Endothelial cell of umbilical vein (primary cell): ENCODE measurements at regions not wholly inside any gene's neighbourhood (a gene's known extent, or its start where the extent isn't known, plus 50 kb on each side); places are given as distances from the start of the nearest gene placed in this dataset.

Experiments used
- BruUV-seq: library from RNA; stranded (reverse); fragments of 400-500 nt; replicated peaks from 2 replicates; lab custom pipeline; 2021; lab: Mats Ljungman, UMichigan
- CTCF ChIA-PET: fragments of 300-600, 350-600 bp; sonication (Branson Sonifier 250); formaldehyde crosslinking; loops from one replicate; lab custom pipeline; 2021; ENCODE audit warnings: antibody characterized with exemption, inconsistent platforms; lab: Charles Lee
- POLR2A ChIA-PET: fragments of 300-600, 350-600 bp; sonication (Branson Sonifier 250); formaldehyde crosslinking; loops from one replicate; lab custom pipeline; 2021; ENCODE audit warnings: antibody characterized with exemption, inconsistent platforms; lab: Charles Lee
- DNase-seq: peaks from one replicate; pipeline ENCODE4 v3.0.0-alpha.2; 2011; ENCODE audit warnings: low read depth, low spot score
- FAIRE-seq: peaks from 2 replicates; lab custom pipeline; 2011; peaks lifted over from hg19 to GRCh38; lab: Jason Lieb, UNC
- H2AFZ ChIP-seq: 2 replicates; pipeline ENCODE4 v1.6.0; 2012; ENCODE audit warnings: low read depth, low read length, control low read depth, inconsistent platforms
- H3K27ac ChIP-seq: 2 replicates; pipeline ENCODE4 v1.5.1; 2011; ENCODE audit warnings: low read depth, mild to moderate bottlenecking, control low read depth, low read length, moderate library complexity; ENCODE audit not compliant: insufficient read depth
- H3K27me3 ChIP-seq, 2 experiments: 2 replicates each; pipeline versions ENCODE4 v1.6.0 to v1.6.1; 2011; ENCODE audit warnings: low read length in 2 of 2, mixed read lengths in 1 of 2; ENCODE audit not compliant: control insufficient read depth in 2 of 2, insufficient read depth in 2 of 2
- H3K36me3 ChIP-seq, 2 experiments: 2 replicates in 1 of 2; 3 replicates in 1 of 2; pipeline ENCODE4 v1.5.1; 2011; ENCODE audit warnings: low read length in 2 of 2, mild to moderate bottlenecking in 1 of 2, moderate library complexity in 1 of 2; ENCODE audit not compliant: control insufficient read depth in 2 of 2, insufficient read depth in 2 of 2; ENCODE audit errors: extremely low read depth in 1 of 2
- H3K4me1 ChIP-seq: 3 replicates; pipeline ENCODE4 v1.5.1; 2011; ENCODE audit warnings: mild to moderate bottlenecking, low read length; ENCODE audit not compliant: control insufficient read depth, insufficient read depth; ENCODE audit errors: extremely low read depth
- H3K4me2 ChIP-seq: 2 replicates; pipeline ENCODE4 v1.6.1; 2011; ENCODE audit warnings: low read length, control low read depth, mixed read lengths; ENCODE audit not compliant: insufficient read depth
- H3K4me3 ChIP-seq, 3 experiments: fragments of 200-600 bp in 1 of 3; sonication (generic), shearing (Covaris generic) in 1 of 3; replicated peaks in 1 of 3; 2 replicates each; pipeline ENCODE4 v1.5.1; 2011 to 2016; ENCODE audit warnings: control low read depth in 3 of 3, low read length in 3 of 3, mild to moderate bottlenecking in 2 of 3, inconsistent platforms in 1 of 3, low read depth in 1 of 3, moderate library complexity in 1 of 3; ENCODE audit not compliant: insufficient read depth in 1 of 3
- H3K79me2 ChIP-seq: 2 replicates; pipeline ENCODE4 v1.6.0; 2012; ENCODE audit warnings: low read length, inconsistent platforms; ENCODE audit not compliant: control insufficient read depth, insufficient read depth
- H3K9ac ChIP-seq: replicated peaks from 2 replicates; pipeline ENCODE3; 2011; ENCODE audit warnings: low read length, control low read depth; ENCODE audit not compliant: insufficient read depth; ENCODE audit errors: extremely low read depth
- H3K9me1 ChIP-seq: replicated peaks from 3 replicates; pipeline ENCODE4 v1.6.0; 2011; ENCODE audit warnings: mild to moderate bottlenecking, low read length; ENCODE audit not compliant: control insufficient read depth, insufficient read depth; ENCODE audit errors: extremely low read depth
- H3K9me3 ChIP-seq: replicated peaks from 2 replicates; pipeline ENCODE4 v1.5.1; 2012; ENCODE audit warnings: low read length, inconsistent platforms; ENCODE audit not compliant: control insufficient read depth, insufficient read depth
- H4K20me1 ChIP-seq: replicated peaks from 2 replicates; pipeline ENCODE3; 2011; ENCODE audit warnings: mild to moderate bottlenecking, low read length; ENCODE audit not compliant: control insufficient read depth, insufficient read depth; ENCODE audit errors: extremely low read depth
- EZH2 ChIP-seq: IDR thresholded peaks from 2 replicates; pipeline ENCODE4 v1.6.1; 2012; ENCODE audit warnings: borderline replicate concordance, low read depth, mild to moderate bottlenecking, moderate library complexity, low read length, inconsistent platforms; ENCODE audit not compliant: severe bottlenecking
- FOS ChIP-seq: IDR thresholded peaks from 2 replicates; pipeline ENCODE4 v1.6.1; 2011; ENCODE audit warnings: mild to moderate bottlenecking, low read length, moderate library complexity, borderline replicate concordance; ENCODE audit not compliant: insufficient read depth
- GATA2 ChIP-seq: IDR thresholded peaks from 2 replicates; pipeline ENCODE4 v1.7.0; 2011; ENCODE audit warnings: low read depth, mild to moderate bottlenecking, moderate library complexity, mixed read lengths, low read length; ENCODE audit not compliant: insufficient read length, insufficient read depth
- JUN ChIP-seq: IDR thresholded peaks from 2 replicates; pipeline ENCODE4 v1.6.1; 2011; ENCODE audit warnings: borderline replicate concordance, low read depth; ENCODE audit not compliant: insufficient read length, insufficient read depth
- MYC ChIP-seq: IDR thresholded peaks from one replicate; pipeline ENCODE4 v1.6.1; 2011; ENCODE audit warnings: mild to moderate bottlenecking, low read depth, low read length
- POLR2A ChIP-seq: IDR thresholded peaks from 2 replicates; pipeline ENCODE4 v1.6.1; 2012; ENCODE audit warnings: low read depth, mild to moderate bottlenecking, control low read depth, low read length
- POLR2AphosphoS5 ChIP-seq: IDR thresholded peaks from 2 replicates; pipeline ENCODE4 v1.6.1; 2012; ENCODE audit warnings: low read depth, mild to moderate bottlenecking, control low read depth, low read length, moderate library complexity; ENCODE audit not compliant: insufficient read depth
- dilution Hi-C: fragments of 300-500 bp; cut with MboI; formaldehyde crosslinking; loops from one replicate; pipeline ENCODE4 v1.15.0; 2019; ENCODE audit warnings: low sequenced_read_pairs; ENCODE audit not compliant: extremely low pct_ligation_motif_present
- intact Hi-C: fragments of 100-400 bp; cut with micrococcal nuclease; formaldehyde crosslinking; loops from one replicate; pipeline ENCODE4 v1.10.0; 2022
- TF ChIP-seq, protein P1 (sequence below): IDR thresholded peaks from 2 replicates; pipeline ENCODE4 v1.6.1; 2011; ENCODE audit not compliant: insufficient read depth, insufficient read length

DNA sequence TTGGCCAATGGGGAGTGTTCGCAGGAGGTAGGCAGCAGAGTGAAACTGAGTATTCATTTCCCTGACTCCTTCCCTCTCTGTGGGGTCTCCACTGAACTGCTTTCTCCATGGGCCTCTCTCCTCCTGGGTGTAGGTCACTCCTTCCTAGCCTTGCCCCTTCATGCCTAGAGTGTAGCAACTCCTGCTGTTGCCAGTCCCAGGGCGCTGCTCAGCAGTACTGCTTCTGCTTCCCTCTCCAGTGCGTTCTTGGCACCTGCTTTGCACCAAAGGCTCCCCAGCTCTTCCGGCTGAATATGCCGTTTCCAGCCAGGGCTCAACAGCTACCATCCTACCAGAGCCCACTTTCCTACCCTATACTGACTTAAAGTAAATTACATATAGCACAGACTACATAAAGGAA, 92.2 kb downstream of the MAF start:
- FAIRE-seq: no peak
- no peak overlapping the region for H3K9ac ChIP-seq
- no peak overlapping the region for H2AFZ ChIP-seq
- intact Hi-C loops: no loop called here
- no peaks in the 10 kb centered on the region for H4K20me1 ChIP-seq
- no peaks in the 10 kb centered on the region for H3K79me2 ChIP-seq
- BruUV-seq: no TSS peak
- H3K9me3 ChIP-seq: no peaks in the 10 kb centered on the region
- DNase-seq: no peak
- H3K27ac ChIP-seq: no peak overlapping the region
- dilution Hi-C loops: no loop called here
- no peak overlapping the region for H3K4me2 ChIP-seq
- no peak overlapping the region for H3K4me3 ChIP-seq
- H3K4me1 ChIP-seq: no peaks in the 10 kb centered on the region
- POLR2A ChIA-PET: no interaction called here
- no peak for TF ChIP-seq JUN
- TF ChIP-seq GATA2: no peak
- no peak for TF ChIP-seq EZH2
- no peak for TF ChIP-seq FOS
- no peak for TF ChIP-seq POLR2AphosphoS5
- TF ChIP-seq, protein P1, sequence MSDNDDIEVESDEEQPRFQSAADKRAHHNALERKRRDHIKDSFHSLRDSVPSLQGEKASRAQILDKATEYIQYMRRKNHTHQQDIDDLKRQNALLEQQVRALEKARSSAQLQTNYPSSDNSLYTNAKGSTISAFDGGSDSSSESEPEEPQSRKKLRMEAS: no peak
- no peak for TF ChIP-seq POLR2A
- TF ChIP-seq MYC: no peak
- no peaks in the 10 kb centered on the region for H3K27me3 ChIP-seq
- no peaks in the 10 kb centered on the region for H3K36me3 ChIP-seq
- H3K9me1 ChIP-seq: no peaks in the 10 kb centered on the region
- CTCF ChIA-PET: no interaction called here

DNA sequence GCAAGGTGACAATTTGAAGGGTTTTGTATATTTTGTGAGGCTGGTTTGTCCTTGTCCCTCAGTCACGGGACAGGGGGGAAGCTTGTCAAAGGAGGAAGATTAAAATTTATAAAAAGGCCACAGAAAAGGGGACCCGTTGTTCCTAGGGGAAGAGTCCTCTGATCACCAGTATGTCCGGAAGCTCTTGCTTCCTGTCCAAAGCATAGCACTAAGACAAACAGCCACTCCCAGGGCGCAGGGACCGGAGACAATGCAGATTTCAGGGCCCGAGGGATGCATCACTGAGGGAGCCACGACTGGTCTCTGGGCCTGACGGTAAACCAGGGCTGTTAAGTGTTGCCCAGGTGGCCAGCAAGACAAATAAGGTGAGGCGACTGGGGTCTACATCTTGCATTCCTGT, 95.2 kb downstream of the MAF start:
- no peak overlapping the region for H3K9ac ChIP-seq
- H3K4me1 ChIP-seq: no peaks in the 10 kb centered on the region
- ChIA-PET CTCF (no interaction called here), POLR2A (no interaction called here)
- H3K27me3 ChIP-seq: no peaks in the 10 kb centered on the region
- H3K9me1 ChIP-seq: no peaks in the 10 kb centered on the region
- no peaks in the 10 kb centered on the region for H3K36me3 ChIP-seq
- no peak overlapping the region for H3K4me2 ChIP-seq
- TF ChIP-seq, protein P1: no peak
- TF ChIP-seq EZH2 (no peak), JUN (no peak), FOS (no peak)
- FAIRE-seq (no peak), DNase-seq (no peak)
- intact Hi-C loops (no loop called here), dilution Hi-C loops (no loop called here)
- H2AFZ ChIP-seq: no peak overlapping the region
- H3K4me3 ChIP-seq: no peak overlapping the region
- no TSS peak for BruUV-seq
- no peaks in the 10 kb centered on the region for H3K9me3 ChIP-seq
- no peaks in the 10 kb centered on the region for H3K79me2 ChIP-seq
- no peak overlapping the region for H3K27ac ChIP-seq
- no peaks in the 10 kb centered on the region for H4K20me1 ChIP-seq
